WTC11 (cell line): ENCODE measurements at regions not wholly inside any gene's neighbourhood (a gene's known extent, or its start where the extent isn't known, plus 50 kb on each side); places are given as distances from the start of the nearest gene placed in this dataset.

ENCODE experiments used
- ATAC-seq: fragments of 200-7000 bp; cut with Tn5 transposase; 2 replicates; pipeline ENCODE4 v1.10.0; 2021; ENCODE audit warnings: mild to moderate bottlenecking, moderate library complexity
- CTCF ChIA-PET: fragments of 300-600 bp; sonication (Branson Sonifier 250); formaldehyde crosslinking; loops from one replicate; lab custom pipeline; 2021; ENCODE audit warnings: antibody characterized with exemption; lab: Charles Lee
- POLR2A ChIA-PET: fragments of 350-600 bp; sonication (Branson Sonifier 250); formaldehyde crosslinking; loops from one replicate; lab custom pipeline; 2021; ENCODE audit warnings: antibody characterized with exemption; lab: Charles Lee
- DNase-seq: peaks from one replicate; pipeline ENCODE4 v3.0.0; 2021; ENCODE audit warnings: low spot score
- H3K27ac Mint-ChIP-seq: 2 replicates; pipeline ENCODE4 v1.8.0; 2021; ENCODE audit warnings: mixed read lengths
- H3K27me3 Mint-ChIP-seq: 2 replicates; pipeline ENCODE4 v1.8.0; 2021; ENCODE audit warnings: low read depth, mild to moderate bottlenecking, moderate library complexity, mixed read lengths
- H3K36me3 Mint-ChIP-seq: 2 replicates; pipeline ENCODE4 v1.8.0; 2021; ENCODE audit warnings: mixed read lengths
- H3K4me1 Mint-ChIP-seq: 2 replicates; pipeline ENCODE4 v1.8.0; 2022; ENCODE audit warnings: mixed read lengths
- H3K4me3 Mint-ChIP-seq: 2 replicates; pipeline ENCODE4 v1.8.0; 2021; ENCODE audit warnings: mild to moderate bottlenecking, moderate library complexity, mixed read lengths
- H3K9me3 Mint-ChIP-seq: 2 replicates; pipeline ENCODE4 v1.8.0; 2021; ENCODE audit warnings: mixed read lengths
- ATF3 ChIP-seq: sonication (generic); formaldehyde crosslinking; conservative IDR thresholded peaks from 2 replicates; pipeline ENCODE4 v1.8.1; 2022; ENCODE audit warnings: mild to moderate bottlenecking, missing genetic modification reagents
- ATF6 ChIP-seq: sonication (generic); formaldehyde crosslinking; IDR thresholded peaks from 2 replicates; pipeline ENCODE4 v1.8.1; 2023; ENCODE audit warnings: mild to moderate bottlenecking, missing genetic modification reagents
- CTCF ChIP-seq: fragments of 200-600 bp; IDR thresholded peaks from 2 replicates; pipeline ENCODE4 v1.8.0; 2022; ENCODE audit warnings: antibody characterized with exemption
- E2F4 ChIP-seq: sonication (generic); formaldehyde crosslinking; IDR thresholded peaks from 2 replicates; pipeline ENCODE4 v1.8.1; 2022; ENCODE audit warnings: low read depth, mild to moderate bottlenecking, moderate library complexity, missing genetic modification reagents, borderline replicate concordance
- GTF2I ChIP-seq: fragments of 250-450 bp; sonication (Bioruptor Pico); conservative IDR thresholded peaks from 2 replicates; pipeline ENCODE4 v1.4.0; 2021; ENCODE audit warnings: mild to moderate bottlenecking
- NFATC4 ChIP-seq: fragments of 250-450 bp; sonication (Bioruptor Pico); IDR thresholded peaks from 2 replicates; pipeline ENCODE4 v1.9.0; 2021; ENCODE audit warnings: mild to moderate bottlenecking
- NFYB ChIP-seq: sonication (generic); formaldehyde crosslinking; conservative IDR thresholded peaks from 2 replicates; pipeline ENCODE4 v1.8.0; 2022; ENCODE audit warnings: low read depth, missing genetic modification reagents
- NR1H2 ChIP-seq: sonication (generic); formaldehyde crosslinking; IDR thresholded peaks from 2 replicates; pipeline ENCODE4 v1.9.0; 2021; ENCODE audit warnings: mild to moderate bottlenecking, moderate library complexity, missing genetic modification reagents
- OVOL2 ChIP-seq: fragments of 250-450 bp; sonication (Bioruptor Pico); IDR thresholded peaks from 2 replicates; pipeline ENCODE4 v1.9.0; 2021; ENCODE audit warnings: mild to moderate bottlenecking, borderline replicate concordance
- PRDM15 ChIP-seq: sonication (generic); formaldehyde crosslinking; IDR thresholded peaks from 2 replicates; pipeline ENCODE4 v1.8.0; 2022; ENCODE audit warnings: missing genetic modification reagents
- PREB ChIP-seq: sonication (generic); formaldehyde crosslinking; IDR thresholded peaks from 2 replicates; pipeline ENCODE4 v1.8.1; 2022; ENCODE audit warnings: mild to moderate bottlenecking, missing genetic modification reagents, moderate library complexity, borderline replicate concordance
- RORB ChIP-seq: fragments of 250-450 bp; sonication (Bioruptor Pico); IDR thresholded peaks from 2 replicates; pipeline ENCODE4 v1.9.0; 2021; ENCODE audit warnings: mild to moderate bottlenecking
- SMAD3 ChIP-seq: sonication (generic); formaldehyde crosslinking; IDR thresholded peaks from 2 replicates; pipeline ENCODE4 v1.8.0; 2022; ENCODE audit warnings: missing genetic modification reagents, mild to moderate bottlenecking, borderline replicate concordance
- STAT6 ChIP-seq: sonication (generic); formaldehyde crosslinking; conservative IDR thresholded peaks from 2 replicates; pipeline ENCODE4 v1.8.1; 2023; ENCODE audit warnings: mild to moderate bottlenecking, low read depth, missing genetic modification reagents, moderate library complexity
- TEAD4 ChIP-seq: sonication (generic); formaldehyde crosslinking; IDR thresholded peaks from 2 replicates; pipeline ENCODE4 v1.8.0; 2022; ENCODE audit warnings: mild to moderate bottlenecking, missing genetic modification reagents
- ZMAT4 ChIP-seq: fragments of 250-450 bp; sonication (Bioruptor Pico); IDR thresholded peaks from 2 replicates; pipeline ENCODE4 v1.9.0; 2021; ENCODE audit warnings: mild to moderate bottlenecking
- ZNF219 ChIP-seq: sonication (generic); formaldehyde crosslinking; IDR thresholded peaks from 2 replicates; pipeline ENCODE4 v1.8.0; 2023; ENCODE audit warnings: missing genetic modification reagents, mild to moderate bottlenecking, borderline replicate concordance
- ZNF263 ChIP-seq: sonication (generic); formaldehyde crosslinking; IDR thresholded peaks from 2 replicates; pipeline ENCODE4 v1.8.1; 2022; ENCODE audit warnings: low read depth, mild to moderate bottlenecking, moderate library complexity, missing genetic modification reagents
- ZNF396 ChIP-seq: fragments of 250-450 bp; sonication (Bioruptor Pico); IDR thresholded peaks from 2 replicates; pipeline ENCODE4 v1.8.0; 2021; ENCODE audit warnings: mild to moderate bottlenecking, moderate library complexity, borderline replicate concordance
- ZNF425 ChIP-seq: fragments of 250-450 bp; sonication (Bioruptor Pico); conservative IDR thresholded peaks from 2 replicates; pipeline ENCODE4 v1.9.0; 2021; ENCODE audit warnings: mild to moderate bottlenecking

GRCh38 chr4:145427991-145428390, 53.7 kb upstream of the SMAD1 start:
- DNase-seq: no peak
- CTCF ChIA-PET: no interaction called here
- TF ChIP-seq ZNF425 (CRISPR knock-in tag) (no peak), ATF3 (CRISPR knock-in tag) (no peak), ATF6 (CRISPR knock-in tag) (no peak), TEAD4 (no peak), ZNF263 (CRISPR knock-in tag) (no peak), RORB (CRISPR knock-in tag) (no peak), GTF2I (no peak), NR1H2 (CRISPR knock-in tag) (no peak), OVOL2 (CRISPR knock-in tag) (no peak)
- Mint-ChIP-seq H3K4me3 (no peak overlapping the region), H3K9me3 (peaks cover 29% of the 10 kb centered on the region), H3K36me3 (peaks cover 22% of the 10 kb centered on the region), H3K27me3 (no peaks in the 10 kb centered on the region), H3K27ac (peak overlapping the region; percentile 81), H3K4me1 (peaks cover 6% of the 10 kb centered on the region)
- POLR2A ChIA-PET: no interaction called here
- no peak for ATAC-seq

- peaks cover 29% of the 10 kb centered on the region for H3K9me3 Mint-ChIP-seq
- ChIA-PET POLR2A (no interaction called here), CTCF (no interaction called here)
- H3K27ac Mint-ChIP-seq: no peak overlapping the region
- no peak for ATAC-seq
- H3K27me3 Mint-ChIP-seq: no peaks in the 10 kb centered on the region
- H3K4me1 Mint-ChIP-seq: peaks cover 11% of the 10 kb centered on the region
- no peak overlapping the region for H3K4me3 Mint-ChIP-seq
- peaks cover 22% of the 10 kb centered on the region for H3K36me3 Mint-ChIP-seq
- no peak for DNase-seq
- TF ChIP-seq ZNF219 (CRISPR knock-in tag) (no peak), ZMAT4 (CRISPR knock-in tag) (no peak), PRDM15 (CRISPR knock-in tag) (no peak), GTF2I (no peak), NFYB (CRISPR knock-in tag) (no peak), CTCF (no peak), STAT6 (no peak), TEAD4 (no peak), NFATC4 (CRISPR knock-in tag) (no peak), ZNF396 (CRISPR knock-in tag) (no peak), E2F4 (CRISPR knock-in tag) (no peak), SMAD3 (CRISPR knock-in tag) (no peak), PREB (CRISPR knock-in tag) (no peak)
These were observed 54.4 kb upstream of the SMAD1 start for GRCh38 chr4:145427221-145427620.
